Loucy (cell line): ENCODE measurements at regions not wholly inside any gene's neighbourhood (a gene's known extent, or its start where the extent isn't known, plus 50 kb on each side); places are given as distances from the start of the nearest gene placed in this dataset.

Experiments
- EZH2phosphoT487 ChIP-seq: fragments of 200-600 bp; IDR thresholded peaks from 2 replicates; pipeline ENCODE4 v1.6.1; 2018; ENCODE audit warnings: antibody characterized with exemption, mild to moderate bottlenecking, moderate library complexity, borderline replicate concordance
- TF ChIP-seq, protein P1 (sequence below): fragments of 200-600 bp; sonication (generic); conservative IDR thresholded peaks from 2 replicates; pipeline ENCODE4 v1.5.1; 2014; ENCODE audit warnings: mild to moderate bottlenecking, antibody characterized with exemption, low read length

GRCh38 chr20:24046888-24047287, 58.3 kb upstream of the GGTLC1 start:
- TF ChIP-seq, protein P1, sequence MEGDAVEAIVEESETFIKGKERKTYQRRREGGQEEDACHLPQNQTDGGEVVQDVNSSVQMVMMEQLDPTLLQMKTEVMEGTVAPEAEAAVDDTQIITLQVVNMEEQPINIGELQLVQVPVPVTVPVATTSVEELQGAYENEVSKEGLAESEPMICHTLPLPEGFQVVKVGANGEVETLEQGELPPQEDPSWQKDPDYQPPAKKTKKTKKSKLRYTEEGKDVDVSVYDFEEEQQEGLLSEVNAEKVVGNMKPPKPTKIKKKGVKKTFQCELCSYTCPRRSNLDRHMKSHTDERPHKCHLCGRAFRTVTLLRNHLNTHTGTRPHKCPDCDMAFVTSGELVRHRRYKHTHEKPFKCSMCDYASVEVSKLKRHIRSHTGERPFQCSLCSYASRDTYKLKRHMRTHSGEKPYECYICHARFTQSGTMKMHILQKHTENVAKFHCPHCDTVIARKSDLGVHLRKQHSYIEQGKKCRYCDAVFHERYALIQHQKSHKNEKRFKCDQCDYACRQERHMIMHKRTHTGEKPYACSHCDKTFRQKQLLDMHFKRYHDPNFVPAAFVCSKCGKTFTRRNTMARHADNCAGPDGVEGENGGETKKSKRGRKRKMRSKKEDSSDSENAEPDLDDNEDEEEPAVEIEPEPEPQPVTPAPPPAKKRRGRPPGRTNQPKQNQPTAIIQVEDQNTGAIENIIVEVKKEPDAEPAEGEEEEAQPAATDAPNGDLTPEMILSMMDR = no peak
- TF ChIP-seq EZH2phosphoT487 = no peak
